ENCODE measurements at regions not wholly inside any gene's neighbourhood (a gene's known extent, or its start where the extent isn't known, plus 50 kb on each side); places are given as distances from the start of the nearest gene placed in this dataset.

GRCh38 chr4:129614611-129615010, 518.7 kb downstream of the C4orf33 start:
- no peak for TF ChIP-seq FOXA1 (IDR thresholded peaks at IDR 0.05)
- TF ChIP-seq FOXM1 (IDR thresholded peaks at IDR 0.05; ENCODE audit: borderline replicate concordance): no peak
- no peak for TF ChIP-seq ZNF384 (IDR thresholded peaks at IDR 0.05)
- no peak for TF ChIP-seq ARNT (IDR thresholded peaks at IDR 0.05)
- TF ChIP-seq BHLHE40 (IDR thresholded peaks at IDR 0.05; ENCODE audit: borderline replicate concordance): no peak
- TF ChIP-seq L3MBTL2 (conservative IDR thresholded peaks at IDR 0.05): no peak
- TF ChIP-seq TARDBP (IDR thresholded peaks at IDR 0.05): no peak
- no peak for TF ChIP-seq ELF4 (IDR thresholded peaks at IDR 0.05)
- TF ChIP-seq FOXK2 (IDR thresholded peaks at IDR 0.05): no peak
- TF ChIP-seq PKNOX1 (IDR thresholded peaks at IDR 0.05): no peak
- TF ChIP-seq SP1 (IDR thresholded peaks at IDR 0.05): no peak
- no peak for TF ChIP-seq CTBP1 (IDR thresholded peaks at IDR 0.05; ENCODE audit: borderline replicate concordance)
- TF ChIP-seq LEF1 (IDR thresholded peaks at IDR 0.05; ENCODE audit: borderline replicate concordance): no peak

Measured in HEK293T (cell line).